Stomach (tissue), 8 donors: ENCODE measurements at regions not wholly inside any gene's neighbourhood (a gene's known extent, or its start where the extent isn't known, plus 50 kb on each side); places are given as distances from the start of the nearest gene placed in this dataset.

Experiments used
- DNase-seq, 2 donors: peaks; one replicate each; pipeline versions ENCODE4 v3.0.0 to v3.0.0-alpha.2; 2013 to 2019
- H3K27ac ChIP-seq, 5 donors: fragments of 200-600 bp in 4 of 5; sonication (generic) in 4 of 5; one replicate each; pipeline ENCODE4 v1.5.1; 2013 to 2019; ENCODE audit warnings: mild to moderate bottlenecking in 1 of 5, moderate library complexity in 1 of 5
- H3K27me3 ChIP-seq, 3 donors: fragments of 200-600 bp; sonication (generic); one replicate each; pipeline ENCODE4 v1.5.1; 2017 to 2019; ENCODE audit warnings: mixed run types in 1 of 3
- H3K36me3 ChIP-seq, 4 donors: fragments of 200-600 bp; sonication (generic); 1 replicate in 3 of 4; 2 replicates in 1 of 4; pipeline ENCODE4 v1.5.1; 2016 to 2019
- H3K4me1 ChIP-seq, 4 donors: fragments of 200-600 bp; sonication (generic); one replicate each; pipeline ENCODE4 v1.5.1; 2016 to 2019
- H3K4me3 ChIP-seq, 4 donors: fragments of 200-600 bp; sonication (generic) in 3 of 4; one replicate each; pipeline ENCODE4 v1.5.1; 2016 to 2019; ENCODE audit warnings: mild to moderate bottlenecking in 1 of 4
- H3K9me3 ChIP-seq, 4 donors: fragments of 200-600 bp; sonication (generic); one replicate each; pipeline ENCODE4 v1.5.1; 2016 to 2019
- CTCF ChIP-seq, 7 experiments: fragments of 450-650 bp in 4 of 7; fragments of 200-600 bp in 3 of 7; sonication (generic) in 3 of 7; IDR thresholded peaks; one replicate each; pipeline ENCODE4 v1.5.1; 2016 to 2019; ENCODE audit warnings: antibody characterized with exemption in 7 of 7, control low read depth in 2 of 7, mild to moderate bottlenecking in 1 of 7
- EP300 ChIP-seq: sonication (generic); formaldehyde crosslinking; IDR thresholded peaks from one replicate; pipeline ENCODE4 v1.6.1; 2017; ENCODE audit warnings: antibody characterized with exemption
- POLR2A ChIP-seq, 4 donors: fragments of 450-650 bp; IDR thresholded peaks; one replicate each; pipeline ENCODE4 v1.6.1; 2016; ENCODE audit warnings: antibody characterized with exemption in 4 of 4, control low read depth in 2 of 4, mild to moderate bottlenecking in 1 of 4, moderate library complexity in 1 of 4
- POLR2AphosphoS5 ChIP-seq, 3 donors: sonication (generic); formaldehyde crosslinking; IDR thresholded peaks; one replicate each; pipeline ENCODE4 v1.6.1; 2016; ENCODE audit warnings: antibody characterized with exemption in 3 of 3
- WGBS, 5 donors: extraction: QIAGEN DNeasy Blood & Tissue Kit in 3 of 5; methylation state at CpG; one replicate each; pipeline versions ENCODE4 v1.1.5 to v1.1.7; 2013 to 2018; 5-methylcytosine and 5-hydroxymethylcytosine counted together
- intact Hi-C: fragments of 100-400 bp; cut with DNase I; formaldehyde crosslinking; loops from one replicate; pipeline ENCODE4 v1.15.1; 2023; ENCODE audit warnings: low total_unique reads
- donor health status: healthy with polysubstance abuse.
- donor health status: Bipolar disorder and iron deficiency.
- donor health status: healthy.

DNA sequence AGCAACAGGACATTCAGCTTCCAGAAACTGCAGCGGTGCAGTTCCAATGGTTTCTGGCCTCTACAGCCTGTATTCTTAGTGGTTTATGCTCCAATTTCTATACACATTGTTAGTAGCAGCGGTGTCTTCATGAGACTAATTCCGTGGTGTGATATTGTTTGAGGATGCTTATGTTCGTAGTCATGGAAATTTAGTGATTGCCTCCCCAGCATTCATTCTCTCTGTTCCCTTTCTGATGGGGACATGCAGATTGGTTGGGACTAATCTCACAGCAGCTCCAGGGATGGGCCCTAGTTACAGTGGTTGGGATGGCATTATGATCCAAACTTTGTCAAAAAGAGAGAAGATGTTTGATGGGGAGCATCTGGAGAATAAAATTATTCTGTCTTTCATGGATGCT, 208.6 kb downstream of the CD47 start:
- Histone ChIP-seq H3K27ac (no peak overlapping the region), H3K27me3 (no peaks in the 10 kb centered on the region), H3K36me3 (no peaks in the 10 kb centered on the region), H3K4me3 (no peak overlapping the region), H3K9me3 (no peaks in the 10 kb centered on the region), H3K4me1 (no peaks in the 10 kb centered on the region)
- DNase-seq: no peak
- intact Hi-C loops: no loop called here
- 90 to 96% (median 96%) methylated on average over 4 of the region's 4 CpGs for WGBS, 5 donors
- TF ChIP-seq POLR2AphosphoS5 (IDR thresholded peaks at IDR 0.05) (no peak), EP300 (no peak), POLR2A (IDR thresholded peaks at IDR 0.05) (no peak), CTCF (IDR thresholded peaks at IDR 0.05) (no peak)

- intact Hi-C loops: no loop called here
- Histone ChIP-seq H3K4me3 (no peak overlapping the region), H3K27me3 (no peaks in the 10 kb centered on the region), H3K9me3 (no peaks in the 10 kb centered on the region), H3K36me3 (no peaks in the 10 kb centered on the region), H3K27ac (no peak overlapping the region), H3K4me1 (no peaks in the 10 kb centered on the region)
- 61 to 73% (median 70%) methylated on average over 4 of the region's 4 CpGs for WGBS, 5 donors
- no peak for TF ChIP-seq CTCF (IDR thresholded peaks at IDR 0.05)
- TF ChIP-seq POLR2A (IDR thresholded peaks at IDR 0.05): no peak
- no peak for TF ChIP-seq POLR2AphosphoS5 (IDR thresholded peaks at IDR 0.05)
- no peak for TF ChIP-seq EP300
- DNase-seq: no peak
Measured at GRCh38 chr3:107881509-107881908, 209.3 kb downstream of the CD47 start.

GRCh38 chr3:107880702-107881101, 210.1 kb downstream of the CD47 start:
- no peaks in the 10 kb centered on the region for H3K27me3 ChIP-seq
- H3K4me3 ChIP-seq: no peak overlapping the region
- DNase-seq: no peak
- 91 to 96% (median 93%) methylated on average over 4 of the region's 4 CpGs for WGBS, 5 donors
- H3K27ac ChIP-seq: no peak overlapping the region
- intact Hi-C loops: no loop called here
- H3K4me1 ChIP-seq: no peaks in the 10 kb centered on the region
- no peaks in the 10 kb centered on the region for H3K9me3 ChIP-seq
- H3K36me3 ChIP-seq: no peaks in the 10 kb centered on the region
- TF ChIP-seq CTCF (IDR thresholded peaks at IDR 0.05) (no peak), POLR2A (IDR thresholded peaks at IDR 0.05) (no peak), EP300 (no peak), POLR2AphosphoS5 (IDR thresholded peaks at IDR 0.05) (no peak)

GRCh38 chr3:107877936-107878335, 212.9 kb downstream of the CD47 start:
- Histone ChIP-seq H3K27ac (no peak overlapping the region), H3K36me3 (no peaks in the 10 kb centered on the region), H3K27me3 (no peaks in the 10 kb centered on the region), H3K4me1 (no peaks in the 10 kb centered on the region), H3K9me3 (no peaks in the 10 kb centered on the region), H3K4me3 (no peak overlapping the region)
- WGBS, 5 donors: 74 to 86% (median 82%) methylated on average over 6 of the region's 6 CpGs
- no peak for DNase-seq
- intact Hi-C loops: no loop called here
- TF ChIP-seq CTCF (IDR thresholded peaks at IDR 0.05) (no peak), POLR2A (IDR thresholded peaks at IDR 0.05) (no peak), POLR2AphosphoS5 (IDR thresholded peaks at IDR 0.05) (no peak), EP300 (no peak)
